Bronchial epithelial cell (primary cell): ENCODE measurements at regions not wholly inside any gene's neighbourhood (a gene's known extent, or its start where the extent isn't known, plus 50 kb on each side); places are given as distances from the start of the nearest gene placed in this dataset.

ENCODE experiments used
- DNase-seq: peaks from one replicate; pipeline ENCODE4 v3.0.0-alpha.2; 2010; ENCODE audit warnings: low read depth
- FAIRE-seq: peaks from 2 replicates; lab custom pipeline; 2011; peaks lifted over from hg19 to GRCh38; lab: Jason Lieb, UNC
- H3K27me3 ChIP-seq: 2 replicates; pipeline ENCODE4 v1.5.1; 2011; ENCODE audit warnings: low read length; ENCODE audit not compliant: control insufficient read depth, insufficient read depth
- H3K36me3 ChIP-seq: 2 replicates; pipeline ENCODE4 v1.5.1; 2011; ENCODE audit warnings: low read length; ENCODE audit not compliant: control insufficient read depth, insufficient read depth
- H3K4me3 ChIP-seq: 2 replicates; pipeline ENCODE4 v1.5.1; 2011; ENCODE audit warnings: mild to moderate bottlenecking, low read depth, low read length, control low read depth
- TF ChIP-seq, protein P1 (sequence below): IDR thresholded peaks from 2 replicates; pipeline ENCODE4 v1.5.1; 2011; ENCODE audit warnings: mild to moderate bottlenecking, moderate library complexity, low read length, control low read depth, inconsistent platforms; ENCODE audit not compliant: insufficient read depth, severe bottlenecking

DNA sequence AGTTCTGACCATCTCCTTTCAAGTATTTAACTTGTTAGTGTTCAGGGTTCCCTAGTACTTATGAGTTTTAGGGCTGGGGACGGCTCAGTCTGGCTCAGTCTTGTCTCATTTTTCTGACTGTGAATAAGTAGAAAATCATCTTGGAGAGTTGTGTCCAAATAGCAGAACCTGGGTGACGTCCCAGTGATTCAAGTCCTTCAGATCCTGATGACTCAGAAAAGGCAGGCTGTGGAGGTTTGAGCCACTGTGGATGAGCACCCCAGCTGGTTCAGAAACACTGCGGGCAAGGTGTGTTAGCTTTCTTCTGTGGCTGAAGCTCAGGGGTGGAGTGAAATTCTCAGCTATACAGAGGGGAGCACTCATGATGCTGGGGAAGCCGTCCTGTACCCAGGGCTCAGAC is 154.4 kb upstream of the NPY start:
- Histone ChIP-seq H3K4me3 (no peak overlapping the region), H3K27me3 (no peaks in the 10 kb centered on the region), H3K36me3 (no peaks in the 10 kb centered on the region)
- peak; percentile 70 for FAIRE-seq
- peak; percentile 84 for DNase-seq
- TF ChIP-seq, protein P1, sequence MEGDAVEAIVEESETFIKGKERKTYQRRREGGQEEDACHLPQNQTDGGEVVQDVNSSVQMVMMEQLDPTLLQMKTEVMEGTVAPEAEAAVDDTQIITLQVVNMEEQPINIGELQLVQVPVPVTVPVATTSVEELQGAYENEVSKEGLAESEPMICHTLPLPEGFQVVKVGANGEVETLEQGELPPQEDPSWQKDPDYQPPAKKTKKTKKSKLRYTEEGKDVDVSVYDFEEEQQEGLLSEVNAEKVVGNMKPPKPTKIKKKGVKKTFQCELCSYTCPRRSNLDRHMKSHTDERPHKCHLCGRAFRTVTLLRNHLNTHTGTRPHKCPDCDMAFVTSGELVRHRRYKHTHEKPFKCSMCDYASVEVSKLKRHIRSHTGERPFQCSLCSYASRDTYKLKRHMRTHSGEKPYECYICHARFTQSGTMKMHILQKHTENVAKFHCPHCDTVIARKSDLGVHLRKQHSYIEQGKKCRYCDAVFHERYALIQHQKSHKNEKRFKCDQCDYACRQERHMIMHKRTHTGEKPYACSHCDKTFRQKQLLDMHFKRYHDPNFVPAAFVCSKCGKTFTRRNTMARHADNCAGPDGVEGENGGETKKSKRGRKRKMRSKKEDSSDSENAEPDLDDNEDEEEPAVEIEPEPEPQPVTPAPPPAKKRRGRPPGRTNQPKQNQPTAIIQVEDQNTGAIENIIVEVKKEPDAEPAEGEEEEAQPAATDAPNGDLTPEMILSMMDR, result no peak

DNA sequence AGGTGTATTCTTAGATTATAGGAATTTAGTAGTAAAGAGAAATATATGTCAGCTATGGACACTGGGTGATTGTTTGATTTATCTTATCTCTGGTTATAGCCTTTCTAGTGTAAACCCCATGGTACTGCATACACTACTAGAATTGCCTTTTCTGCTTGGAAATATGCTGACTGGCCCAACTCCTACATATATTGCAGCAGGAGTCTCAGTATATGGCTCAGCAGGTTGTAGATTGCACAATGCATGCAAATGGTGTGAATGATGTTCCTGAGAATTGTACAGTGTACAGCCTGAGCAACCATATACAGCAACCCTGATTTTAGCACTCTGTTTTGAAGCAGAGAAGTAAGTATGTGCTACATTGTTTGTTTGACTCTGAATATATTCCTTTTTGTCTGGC is 153.4 kb upstream of the NPY start:
- H3K36me3 ChIP-seq, result no peaks in the 10 kb centered on the region
- DNase-seq (peak; percentile 23), FAIRE-seq (no peak)
- TF ChIP-seq, protein P1, result no peak
- H3K4me3 ChIP-seq, result no peak overlapping the region
- H3K27me3 ChIP-seq, result no peaks in the 10 kb centered on the region

DNA sequence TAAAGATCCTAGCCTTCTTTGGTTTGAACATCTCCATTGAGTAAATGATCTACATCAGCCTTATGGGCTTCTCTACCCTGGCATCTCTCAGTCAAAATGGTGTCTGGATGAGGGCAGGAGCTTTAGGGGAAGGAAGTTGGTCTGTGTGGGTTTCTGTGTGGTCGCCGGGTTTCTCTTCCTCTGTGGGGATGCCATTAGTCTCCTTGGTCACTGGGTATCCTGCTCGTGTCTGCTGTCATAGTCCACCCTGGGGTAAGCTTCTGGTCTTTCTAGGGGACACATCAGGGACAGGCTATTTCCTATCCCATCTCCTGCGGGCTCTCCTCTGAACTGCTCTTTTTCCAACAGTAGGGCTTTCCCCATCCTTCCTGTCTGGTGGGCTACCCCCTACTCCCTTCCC is 150.3 kb upstream of the NPY start:
- no peaks in the 10 kb centered on the region for H3K27me3 ChIP-seq
- no peaks in the 10 kb centered on the region for H3K36me3 ChIP-seq
- FAIRE-seq (no peak), DNase-seq (no peak)
- TF ChIP-seq, protein P1, result no peak
- no peak overlapping the region for H3K4me3 ChIP-seq

DNA sequence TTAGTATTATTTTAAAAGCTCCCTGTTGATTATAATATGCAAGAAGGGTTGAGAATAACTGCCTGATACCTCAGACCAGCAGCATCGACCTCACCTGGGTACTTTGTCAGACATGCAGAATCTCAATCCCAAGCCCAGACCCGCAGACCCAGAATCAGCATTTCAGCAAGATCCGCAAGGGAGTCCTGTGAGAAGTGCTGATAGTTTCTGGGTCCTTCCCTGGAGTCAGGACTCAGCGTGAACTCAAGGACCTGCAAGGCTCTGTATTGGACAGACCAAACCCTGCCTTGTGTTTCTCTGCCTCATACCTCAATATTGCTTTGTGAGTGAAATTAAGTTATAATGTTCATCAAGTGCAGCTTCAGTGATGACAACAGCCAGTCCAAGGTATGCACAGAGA is 149.5 kb upstream of the NPY start:
- TF ChIP-seq, protein P1, result no peak
- no peak for FAIRE-seq

DNA sequence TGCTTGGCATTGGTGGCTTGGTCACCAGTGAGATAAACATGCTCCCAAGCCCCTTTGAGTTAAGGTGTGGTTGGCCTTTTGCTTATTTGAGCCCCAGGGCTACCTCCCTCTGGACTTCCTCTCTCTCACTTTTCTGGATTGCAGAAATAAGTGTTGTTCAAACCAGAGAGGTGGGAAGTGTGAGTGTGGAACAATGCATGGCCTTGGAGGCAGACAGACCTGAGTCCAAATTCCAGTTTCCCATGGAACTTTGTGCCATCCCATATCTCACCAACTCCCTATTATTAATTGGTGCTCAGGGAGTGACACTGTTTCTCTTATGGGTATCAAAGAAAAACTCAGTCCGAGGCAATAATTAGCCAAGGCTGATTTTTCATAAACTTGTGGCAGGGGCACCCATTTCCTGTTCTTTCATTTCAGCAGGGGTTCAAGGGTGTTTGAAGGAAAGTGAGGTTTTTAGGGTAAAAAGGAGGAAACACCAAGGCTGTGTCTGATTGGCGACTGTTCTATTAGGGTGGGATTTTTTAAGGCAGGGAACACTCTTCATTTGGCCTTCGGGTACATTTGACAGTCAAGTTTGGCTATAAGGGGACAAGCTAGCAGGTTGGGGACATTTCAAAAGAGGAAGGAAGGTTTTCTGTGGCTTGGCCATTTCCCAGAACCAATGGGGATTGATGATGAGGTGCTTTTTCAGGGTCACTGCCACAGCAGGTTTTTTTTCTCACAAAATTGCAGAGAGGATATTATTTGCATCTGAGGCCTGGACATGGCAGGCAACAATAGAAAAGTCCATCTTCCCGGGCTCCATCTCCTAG is 148.8 kb upstream of the NPY start:
- FAIRE-seq (no peak), DNase-seq (no peak)

More for the DNA sequence above, 149.5 kb upstream of the NPY start:
- DNase-seq, result no peak
- Histone ChIP-seq H3K4me3 (no peak overlapping the region), H3K27me3 (no peaks in the 10 kb centered on the region), H3K36me3 (no peaks in the 10 kb centered on the region)

More for the DNA sequence above, 148.8 kb upstream of the NPY start:
- Histone ChIP-seq H3K27me3 (no peaks in the 10 kb centered on the region), H3K4me3 (no peak overlapping the region), H3K36me3 (no peaks in the 10 kb centered on the region)
- TF ChIP-seq, protein P1, result no peak
